A204.1 (cell line): ENCODE measurements at regions not wholly inside any gene's neighbourhood (a gene's known extent, or its start where the extent isn't known, plus 50 kb on each side); places are given as distances from the start of the nearest gene placed in this dataset.
"Not testable (repeated sequence)": the region's sequence is repeated elsewhere in the genome, so short reads cannot be mapped to it uniquely, and the experiment has no call there.

ENCODE experiments used
- FAIRE-seq: peaks from 2 replicates; lab custom pipeline; 2012; peaks lifted over from hg19 to GRCh38; lab: Jason Lieb, UNC

DNA sequence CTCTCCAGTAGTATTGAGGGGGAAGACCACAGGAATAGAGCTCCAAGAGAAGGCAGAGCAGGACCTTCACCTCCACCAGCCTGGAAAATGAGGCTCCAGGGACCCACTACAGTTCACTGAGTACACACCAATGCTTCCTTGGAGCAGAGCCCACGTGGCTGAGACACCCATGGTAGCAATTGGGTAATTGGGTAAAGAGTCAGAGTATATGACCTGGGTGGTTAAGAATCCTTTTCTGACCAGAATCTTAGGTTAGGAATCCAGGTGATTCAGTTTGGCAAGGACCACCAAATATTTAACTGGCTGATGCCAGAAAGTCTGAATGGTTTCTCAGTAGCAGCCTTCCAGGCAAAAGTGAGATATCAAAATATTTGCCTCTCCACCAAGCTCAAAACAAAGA lies 107.7 kb downstream of the MDH1 start:
- FAIRE-seq = no peak

DNA sequence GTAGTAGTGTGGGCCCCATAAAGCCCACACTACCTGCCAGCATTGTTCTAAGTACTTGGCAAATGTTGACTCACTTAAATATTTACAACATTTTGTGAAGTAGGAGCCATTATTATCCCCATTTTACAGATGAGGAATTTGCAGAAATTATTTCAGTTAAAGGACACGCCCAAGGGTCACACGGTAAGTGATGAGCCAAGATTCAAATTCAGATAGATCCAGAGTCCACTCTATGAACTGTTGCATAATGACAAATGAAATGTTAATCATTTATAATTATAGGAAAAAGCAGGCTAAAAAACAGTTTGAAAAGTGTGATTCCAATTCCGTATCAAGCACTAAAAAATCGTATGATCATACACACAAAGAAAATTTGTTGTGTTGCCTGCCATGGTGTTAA lies 108.4 kb downstream of the MDH1 start:
- no peak for FAIRE-seq

DNA sequence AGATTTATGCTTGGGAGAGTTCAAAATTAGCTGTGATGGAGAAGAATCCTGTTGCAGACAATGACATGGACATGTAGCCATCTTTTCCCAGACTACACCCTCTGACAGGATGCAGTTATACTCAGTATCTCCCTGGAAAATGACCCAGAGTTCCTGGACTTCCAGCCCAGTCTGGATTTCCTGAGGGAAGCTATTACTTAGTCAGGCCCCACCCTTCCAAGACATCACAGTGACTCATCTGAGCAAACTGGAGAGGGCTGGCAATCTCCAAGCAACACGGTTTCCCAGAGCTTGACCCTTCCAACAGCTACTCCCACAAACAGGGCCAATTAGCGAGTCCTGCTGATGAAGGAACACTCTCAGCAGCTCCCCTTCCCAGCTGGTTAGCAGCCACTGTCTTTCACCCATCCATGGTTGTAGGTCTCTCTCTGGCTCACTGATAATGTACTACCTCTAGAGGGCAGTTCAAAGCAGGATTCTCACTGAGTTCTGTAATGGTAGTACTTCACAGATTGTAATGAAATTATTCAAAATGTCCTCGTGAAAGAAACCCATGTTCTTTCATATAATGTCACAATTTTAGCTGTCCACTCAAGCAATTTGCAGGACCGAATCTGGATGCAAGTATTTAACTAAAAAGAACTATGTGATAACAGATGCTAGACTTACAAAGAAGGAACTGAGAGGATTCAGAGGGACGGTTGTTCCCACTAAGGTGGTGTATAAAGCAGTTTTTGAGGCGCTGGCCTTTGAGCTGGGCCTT lies 110.2 kb downstream of the MDH1 start:
- no peak for FAIRE-seq

DNA sequence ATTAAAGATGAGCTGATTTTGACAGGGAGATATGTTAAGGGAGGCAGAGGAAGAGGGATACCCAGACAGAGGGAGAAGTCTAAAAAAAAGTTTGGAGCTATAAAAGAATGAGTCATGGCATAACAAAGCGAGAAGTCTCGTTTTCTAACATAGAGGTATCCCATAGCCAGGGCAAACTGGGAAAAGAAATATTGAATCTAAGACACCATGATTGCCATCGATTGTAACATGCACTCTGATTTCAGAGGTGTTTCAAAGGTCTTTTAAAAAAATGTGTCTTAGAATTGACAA lies 110.7 kb downstream of the MDH1 start:
- no peak for FAIRE-seq

DNA sequence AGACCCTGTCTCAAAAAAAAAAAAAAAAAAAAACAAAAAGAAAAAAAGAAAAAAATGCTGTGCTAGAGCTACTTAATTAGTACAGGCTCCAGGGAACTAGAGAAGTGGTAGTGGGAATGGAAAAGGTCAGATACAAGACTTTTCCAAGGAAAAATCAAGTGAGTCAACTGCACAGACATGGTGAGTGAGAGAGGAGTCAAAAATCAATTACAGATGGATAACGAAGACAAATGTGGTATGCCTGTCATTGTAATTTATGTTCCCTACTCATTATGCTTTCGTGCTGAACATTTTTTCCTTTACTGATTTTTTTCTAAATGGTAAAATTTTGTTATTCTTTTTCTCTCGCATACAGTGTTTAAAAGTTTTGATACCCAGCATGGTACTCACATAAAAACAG lies 111.5 kb downstream of the MDH1 start:
- FAIRE-seq = no peak

DNA sequence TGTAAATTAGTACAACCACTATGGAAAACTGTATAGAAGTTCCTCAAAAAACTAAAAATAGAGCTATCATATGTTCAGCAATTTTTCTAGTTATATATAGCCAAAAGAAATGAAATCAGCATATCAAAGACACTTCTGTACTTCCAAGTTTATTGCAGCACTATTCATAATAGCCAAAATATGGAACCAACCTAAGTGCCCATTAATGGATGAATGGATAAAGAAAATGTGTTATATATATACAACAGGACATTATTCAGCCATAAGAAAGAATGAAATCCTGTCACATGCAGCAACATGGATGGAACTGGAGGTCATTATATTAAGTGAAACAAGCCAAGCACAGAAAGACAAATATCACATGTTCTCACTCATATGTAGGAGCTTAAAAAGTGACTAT lies 112.6 kb downstream of the MDH1 start:
- no peak for FAIRE-seq

DNA sequence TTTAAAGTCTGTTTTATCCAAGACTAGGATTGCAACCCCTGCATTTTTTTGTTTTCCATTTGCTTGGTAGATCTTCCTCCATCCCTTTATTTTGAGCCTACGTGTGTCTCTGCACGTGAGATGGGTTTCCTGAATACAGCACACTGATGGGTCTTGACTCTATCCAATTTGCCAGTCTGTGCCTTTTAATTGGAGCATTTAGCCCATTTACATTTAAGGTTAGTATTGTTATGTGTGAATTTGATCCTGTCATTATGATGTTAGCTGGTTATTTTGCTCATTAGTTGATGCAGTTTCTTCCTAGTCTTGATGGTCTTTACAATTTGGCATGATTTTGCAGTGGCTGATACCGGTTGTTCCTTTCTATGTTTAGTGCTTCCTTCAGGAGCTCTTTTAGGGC lies 117.3 kb downstream of the MDH1 start:
- FAIRE-seq = not testable (repeated sequence)

DNA sequence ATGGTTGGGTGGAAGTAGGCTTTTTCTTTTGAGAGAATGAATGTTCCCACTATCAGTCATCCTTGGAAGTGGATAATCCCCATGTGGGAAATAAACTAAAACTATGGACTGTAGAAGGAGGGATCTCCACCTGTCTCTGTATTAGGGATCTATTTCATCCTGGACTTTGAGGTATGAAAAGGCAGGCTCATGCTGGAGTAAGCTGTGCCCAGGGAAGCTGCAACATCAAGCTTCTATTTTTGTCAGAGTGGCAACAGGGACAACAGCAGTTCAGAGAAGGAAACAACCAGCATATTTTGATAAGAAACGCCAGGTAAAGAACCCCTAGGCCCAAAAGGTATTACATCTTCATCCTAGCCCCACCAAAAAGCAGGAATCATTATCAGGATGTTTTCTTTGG lies 122.0 kb downstream of the MDH1 start:
- FAIRE-seq = no peak

DNA sequence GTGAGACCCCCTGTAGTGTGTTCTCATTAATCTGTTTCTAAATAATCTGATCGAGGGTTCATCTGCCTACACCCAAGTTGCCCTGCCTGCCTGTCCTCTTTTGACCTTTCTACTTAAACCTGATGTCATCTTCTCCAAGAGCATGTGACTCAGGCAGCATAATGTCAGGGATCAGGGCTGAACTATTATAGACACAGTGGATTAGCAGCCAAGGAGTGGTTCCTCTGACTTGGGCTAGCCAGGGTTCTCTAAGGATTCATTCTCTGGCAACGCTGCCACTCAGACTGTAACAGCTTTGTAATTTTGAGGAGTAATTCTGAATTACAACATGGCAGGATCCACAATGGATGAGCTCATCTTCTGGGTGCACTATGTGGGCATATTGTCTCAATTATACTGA lies 124.0 kb downstream of the MDH1 start:
- no peak for FAIRE-seq

DNA sequence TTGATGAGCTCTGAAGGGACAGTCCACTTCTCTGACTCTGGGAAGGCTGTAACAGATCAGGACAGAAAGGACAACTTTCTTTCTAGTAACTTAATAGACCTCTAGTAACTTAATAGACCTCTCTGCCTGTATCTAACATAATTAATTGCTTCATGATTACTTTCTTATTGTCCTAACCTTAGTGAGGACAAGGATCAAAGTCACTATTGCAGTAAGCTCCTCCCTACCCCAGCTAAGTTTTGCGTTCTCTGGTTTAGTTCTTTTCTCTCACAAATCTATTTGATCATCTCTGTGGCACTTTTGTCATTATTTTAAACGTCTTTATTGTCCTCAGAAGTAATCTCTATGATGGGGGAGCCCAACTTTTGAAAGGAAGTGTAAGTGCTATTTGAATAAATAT lies 125.5 kb upstream of the UGP2 start:
- no peak for FAIRE-seq

DNA sequence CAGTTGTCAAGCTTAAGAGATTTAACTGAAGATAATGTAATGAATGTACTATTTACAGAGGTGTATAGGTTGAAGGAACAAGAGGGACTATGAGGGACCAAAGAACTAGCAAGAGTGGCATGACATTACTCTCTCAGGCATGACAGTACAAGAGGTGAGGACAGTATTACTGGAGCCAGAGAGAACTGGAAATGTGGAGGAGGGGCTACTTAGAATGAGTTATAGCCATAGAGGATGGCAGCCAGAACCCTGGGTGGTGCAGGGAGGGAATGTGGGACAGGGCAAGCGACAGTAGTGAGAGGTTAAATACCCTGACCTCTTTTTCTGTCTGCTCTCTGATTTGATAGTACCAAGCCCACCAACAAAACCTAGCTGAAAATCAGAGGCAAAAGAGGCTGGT lies 122.6 kb upstream of the UGP2 start:
- no peak for FAIRE-seq

DNA sequence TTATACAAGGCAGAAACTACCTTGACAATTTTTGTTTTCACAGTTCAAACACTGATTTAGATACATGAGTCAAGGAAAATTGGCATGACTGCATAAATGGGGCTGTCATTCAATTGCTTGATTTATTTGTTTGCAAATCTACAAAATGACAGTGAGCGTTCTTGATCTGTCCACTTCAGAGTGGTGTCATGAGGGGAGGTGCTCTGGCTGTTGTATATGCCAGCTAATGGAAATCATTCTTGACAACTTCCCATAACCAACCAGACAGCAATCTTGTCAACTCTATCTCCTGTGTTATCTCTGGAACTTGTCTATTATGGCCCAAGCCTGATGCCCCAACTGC lies 120.6 kb upstream of the UGP2 start:
- no peak for FAIRE-seq

DNA sequence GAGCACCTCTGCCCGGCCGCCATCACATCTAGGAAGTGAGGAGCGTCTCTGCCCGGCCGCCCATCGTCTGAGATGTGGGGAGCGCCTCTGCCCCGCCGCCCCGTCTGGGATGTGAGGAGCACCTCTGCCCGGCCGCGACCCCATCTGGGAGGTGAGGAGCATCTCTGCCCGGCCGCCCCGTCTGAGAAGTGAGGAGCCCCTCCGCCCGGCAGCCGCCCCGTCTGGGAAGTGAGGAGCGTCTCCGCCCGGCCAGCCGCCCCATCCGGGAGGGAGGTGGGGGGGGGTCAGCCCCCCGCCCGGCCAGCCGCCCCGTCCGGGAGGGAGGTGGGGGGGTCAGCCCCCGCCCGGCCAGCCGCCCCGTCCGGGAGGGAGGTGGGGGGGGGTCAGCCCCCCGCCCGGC lies 119.4 kb upstream of the UGP2 start:
- not testable (repeated sequence) for FAIRE-seq

DNA sequence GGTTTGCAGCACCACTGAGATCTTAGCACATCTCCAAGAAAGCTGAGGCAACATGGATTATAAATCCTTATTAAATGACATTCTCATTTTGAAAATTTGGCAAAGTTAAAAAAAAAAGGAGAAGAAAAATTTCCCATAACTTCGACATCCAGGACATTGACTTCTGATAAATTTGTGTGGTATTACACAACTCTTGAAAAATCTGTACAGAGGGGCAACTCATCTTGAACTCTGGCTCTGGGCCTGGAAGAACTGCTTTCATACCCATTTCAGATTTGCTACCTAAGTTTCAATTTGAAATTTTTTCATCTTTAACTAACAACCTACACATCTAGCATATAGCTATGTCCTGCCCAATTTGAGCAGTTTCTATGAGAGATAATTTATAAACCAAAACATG lies 118.0 kb upstream of the UGP2 start:
- FAIRE-seq = no peak

DNA sequence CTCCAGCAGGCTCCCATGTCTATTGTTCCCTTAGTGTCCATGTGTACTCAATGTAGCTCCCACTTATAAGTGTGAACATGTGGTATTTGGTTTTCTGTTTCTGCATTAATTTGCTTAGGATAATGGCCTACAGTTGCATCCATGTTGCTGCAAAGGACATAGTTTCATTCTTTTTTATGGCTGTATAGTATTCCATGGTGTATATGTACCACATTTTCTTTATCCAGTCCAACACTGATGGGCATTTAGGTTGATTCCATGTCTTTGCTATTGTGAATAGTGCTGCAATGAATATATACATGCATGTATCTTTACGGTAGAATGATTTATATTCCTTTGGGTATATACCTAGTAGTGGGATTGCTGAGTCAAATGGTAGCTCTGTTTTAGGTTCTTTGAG lies 116.5 kb upstream of the UGP2 start:
- not testable (repeated sequence) for FAIRE-seq

DNA sequence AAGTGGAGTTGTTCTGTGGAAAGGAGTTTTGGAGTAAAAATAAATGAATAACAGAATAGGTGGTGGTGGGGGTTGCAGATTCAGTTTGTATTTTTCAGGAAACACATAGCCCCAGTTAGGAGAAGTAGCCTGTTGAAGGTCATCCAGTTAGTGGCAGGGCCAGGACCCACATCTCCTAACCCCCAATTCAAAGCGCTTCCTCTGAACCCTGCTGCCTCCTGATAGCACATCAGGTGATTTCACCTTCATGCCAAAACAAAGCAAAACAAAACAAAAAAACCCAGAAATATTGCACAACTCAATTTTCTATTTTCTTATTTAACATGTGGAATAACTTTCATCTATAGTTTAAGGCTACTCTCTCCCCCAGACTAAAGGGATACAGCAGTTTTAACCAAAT lies 112.3 kb upstream of the UGP2 start:
- FAIRE-seq = no peak

DNA sequence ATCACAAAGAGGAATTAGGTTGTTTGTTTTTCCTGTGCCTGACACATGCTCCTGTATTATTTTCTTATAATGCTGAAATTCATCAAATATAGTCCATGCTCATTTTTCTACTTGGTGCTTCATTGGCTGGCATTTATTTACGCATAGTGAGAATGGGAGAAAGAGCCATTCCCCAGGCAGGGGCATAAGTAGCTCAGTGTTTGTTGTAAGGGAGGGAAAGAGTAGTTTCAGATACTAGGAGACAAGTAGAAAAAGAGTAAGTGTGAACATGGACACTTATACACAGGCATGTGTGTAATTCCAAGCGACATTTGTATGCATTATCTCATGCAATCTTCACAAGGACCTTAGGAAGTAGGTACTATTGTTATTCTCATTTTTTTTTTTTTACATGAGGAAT lies 111.9 kb upstream of the UGP2 start:
- FAIRE-seq = no peak

DNA sequence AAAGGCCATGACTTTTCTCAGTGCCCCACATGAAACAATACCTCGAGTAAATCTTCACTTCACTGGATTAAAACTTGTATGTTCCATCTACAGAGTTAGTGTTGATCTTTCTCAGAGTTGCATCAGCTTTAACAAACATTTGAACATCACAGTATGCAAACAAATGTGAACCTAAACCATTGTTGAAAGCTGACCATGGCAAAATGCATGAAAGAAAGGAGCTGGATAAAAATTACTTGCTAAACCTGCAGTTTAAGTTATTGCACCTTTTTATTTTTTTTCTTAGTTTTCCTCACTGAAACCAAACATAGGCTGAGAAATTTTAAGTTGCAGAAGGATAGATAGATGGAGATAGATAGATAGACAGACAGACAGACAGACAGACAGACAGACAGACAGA lies 107.2 kb upstream of the UGP2 start:
- FAIRE-seq = no peak

DNA sequence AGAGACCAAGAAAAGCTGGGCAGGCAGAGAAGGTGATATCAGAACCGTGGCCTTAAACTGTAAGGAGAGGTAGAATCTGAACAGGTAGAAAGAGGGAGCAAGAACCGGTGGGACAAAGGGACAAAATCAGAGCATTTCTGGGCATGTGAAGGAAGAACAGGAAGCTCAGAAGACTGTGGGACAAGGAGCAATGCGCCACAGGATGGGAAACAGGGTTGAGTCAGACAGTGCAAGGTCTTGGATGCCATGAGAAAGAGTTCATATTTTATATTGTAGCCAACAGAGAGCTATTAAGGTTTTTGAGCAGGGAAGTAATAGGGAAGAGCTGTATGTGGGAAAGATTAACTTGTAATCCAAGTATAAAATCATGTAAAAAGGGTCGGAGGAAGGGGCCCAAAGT lies 106.4 kb upstream of the UGP2 start:
- no peak for FAIRE-seq

DNA sequence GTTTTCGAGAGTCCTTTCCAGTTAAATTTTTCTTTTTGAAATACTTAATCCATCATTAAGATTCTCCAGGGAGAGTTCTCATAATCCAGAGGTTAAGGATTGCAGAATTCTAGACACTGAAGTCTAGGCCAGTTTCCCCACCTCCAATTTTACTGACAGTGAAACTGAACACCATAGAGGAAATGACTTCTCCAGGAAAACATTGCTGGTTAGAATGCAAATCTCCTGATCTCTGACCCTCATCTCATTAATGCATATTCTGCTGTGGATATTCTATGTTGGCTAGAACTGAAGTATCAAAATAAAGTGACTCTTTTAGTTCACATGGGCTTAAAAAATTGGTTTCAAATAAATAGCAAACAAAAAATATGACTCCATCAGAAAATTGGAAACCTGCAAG lies 105.8 kb upstream of the UGP2 start:
- no peak for FAIRE-seq

DNA sequence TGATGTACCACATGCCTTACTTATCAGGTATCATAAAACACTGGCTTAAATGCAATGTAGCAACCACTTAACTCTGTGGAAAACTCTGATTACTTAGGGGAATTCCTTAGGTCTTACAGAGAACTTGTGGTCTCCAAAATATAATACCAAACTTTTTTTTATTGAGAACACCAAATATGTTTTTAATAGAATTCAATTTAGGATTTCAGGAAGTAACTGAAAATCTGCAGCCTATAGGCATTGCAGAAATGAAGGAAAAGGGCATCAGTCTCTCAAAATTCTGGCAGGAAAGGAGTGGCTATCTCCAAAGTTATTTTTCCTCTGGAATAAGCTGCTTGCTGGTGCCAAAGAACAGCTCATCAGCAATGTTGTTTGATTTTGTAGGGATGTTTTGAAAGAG lies 105.3 kb upstream of the UGP2 start:
- no peak for FAIRE-seq

DNA sequence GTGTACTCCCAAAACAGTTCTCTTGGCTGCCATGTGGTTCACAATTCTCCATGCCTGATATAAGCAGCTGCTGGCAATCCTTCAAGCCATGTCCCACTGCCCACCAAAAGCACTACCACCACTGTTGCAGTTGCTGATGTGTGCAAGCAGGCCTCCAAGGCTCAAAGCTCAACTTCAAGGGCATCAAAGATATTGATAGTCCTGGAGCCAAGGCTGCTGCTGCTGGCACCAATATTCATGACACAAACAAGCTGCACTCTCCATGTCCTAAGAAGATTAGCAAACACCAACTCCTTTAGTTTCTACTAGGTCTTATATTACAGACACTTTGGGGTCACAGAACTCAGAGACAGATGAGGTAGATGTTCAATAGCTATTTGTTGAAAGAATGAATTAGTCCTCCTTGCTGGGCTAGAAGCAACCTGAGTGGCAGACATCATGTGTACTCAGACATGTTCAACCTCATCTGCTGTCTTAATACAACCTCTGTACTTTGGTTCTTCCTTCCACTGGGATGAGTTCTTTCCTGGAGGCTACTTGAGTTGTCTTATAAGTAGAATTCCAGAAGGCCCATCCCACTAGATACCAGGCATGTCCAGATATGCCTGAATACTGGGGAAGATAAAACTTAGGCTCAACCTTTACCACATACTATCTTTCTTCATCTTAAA lies 104.5 kb upstream of the UGP2 start:
- FAIRE-seq = no peak

DNA sequence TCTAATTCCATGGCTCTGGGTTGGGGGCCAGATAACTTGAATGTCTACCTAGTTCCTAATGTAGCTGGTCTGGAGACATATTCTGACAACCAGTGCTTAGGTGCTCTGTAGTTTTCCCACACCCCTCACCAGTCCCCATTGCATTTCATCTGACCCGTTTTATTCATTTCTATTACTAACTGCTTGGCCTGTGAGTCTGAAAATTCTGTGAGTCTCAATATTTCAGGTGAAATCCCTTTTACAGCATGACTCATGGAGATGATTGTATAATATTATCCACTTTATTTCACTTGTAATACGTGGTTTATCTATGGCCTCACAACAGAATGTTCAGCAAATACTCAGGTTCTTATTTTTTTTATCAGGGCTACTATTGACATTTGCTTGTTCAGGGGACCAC lies 103.7 kb upstream of the UGP2 start:
- no peak for FAIRE-seq

DNA sequence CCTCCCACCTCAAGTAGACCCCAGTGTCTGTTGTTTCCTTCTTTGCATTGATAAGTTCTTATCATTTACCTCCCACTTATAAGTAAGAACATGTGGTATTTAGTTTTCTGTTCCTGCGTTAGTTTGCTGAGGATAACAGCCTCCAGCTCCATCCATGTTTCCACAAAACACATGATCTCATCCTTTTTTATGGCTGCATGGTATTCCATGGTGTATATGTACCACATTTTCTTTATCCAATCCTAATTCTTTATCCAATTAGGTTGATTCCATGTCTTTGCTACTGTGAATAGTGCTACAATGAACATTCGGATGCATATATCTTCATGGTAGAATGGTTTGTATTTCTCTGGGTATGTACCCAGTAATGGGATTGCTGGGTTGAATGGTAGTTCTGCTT lies 102.5 kb upstream of the UGP2 start:
- not testable (repeated sequence) for FAIRE-seq

DNA sequence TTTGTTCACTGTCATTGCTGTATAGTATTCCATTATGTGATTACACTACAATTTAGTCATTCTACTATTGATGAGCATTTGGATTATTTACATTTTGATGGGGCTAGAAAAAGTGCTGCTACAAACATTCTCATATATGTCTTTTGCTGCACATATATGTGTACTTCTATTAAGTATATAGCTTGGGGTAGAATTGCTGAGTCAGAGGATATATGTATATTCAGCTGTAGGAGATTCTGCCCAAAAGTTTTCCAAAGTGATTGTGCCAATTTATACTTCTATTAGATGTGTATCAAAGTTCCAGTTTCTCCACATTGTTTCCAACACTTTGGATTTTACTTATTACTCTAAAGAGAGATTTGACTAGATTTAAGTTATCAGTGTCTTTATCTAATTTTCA lies 101.7 kb upstream of the UGP2 start:
- no peak for FAIRE-seq
